ENCODE measurements at regions not wholly inside any gene's neighbourhood (a gene's known extent, or its start where the extent isn't known, plus 50 kb on each side); places are given as distances from the start of the nearest gene placed in this dataset.

- no peak for DNase-seq
- Histone ChIP-seq H3K9me3 (no peaks in the 10 kb centered on the region), H3K27ac (no peak overlapping the region), H3K27me3 (no peaks in the 10 kb centered on the region), H3K4me3 (no peak overlapping the region), H3K36me3 (no peaks in the 10 kb centered on the region), H3K4me1 (peaks cover 0 to 5% of the 10 kb centered on the region in 2 donors)
- TF ChIP-seq POLR2A (IDR thresholded peaks at IDR 0.05) (no peak), CTCF (IDR thresholded peaks at IDR 0.05) (no peak)
- intact Hi-C loops (cut with DNase I; ENCODE audit: low total_unique reads), result no loop called here
These were observed 153.6 kb upstream of the TWIST2 start for GRCh38 chr2:238694136-238694755.

GRCh38 chr2:238694922-238695321 is 153.0 kb upstream of the TWIST2 start:
- H3K9me3 ChIP-seq, result no peaks in the 10 kb centered on the region
- peaks cover 0 to 5% of the 10 kb centered on the region in 2 donors for H3K4me1 ChIP-seq
- H3K4me3 ChIP-seq, result no peak overlapping the region
- no peak for DNase-seq
- TF ChIP-seq CTCF (IDR thresholded peaks at IDR 0.05) (no peak), POLR2A (IDR thresholded peaks at IDR 0.05) (no peak)
- intact Hi-C loops (cut with DNase I; ENCODE audit: low total_unique reads), result no loop called here
- H3K36me3 ChIP-seq, result no peaks in the 10 kb centered on the region
- peak overlapping the region; percentile 54 to 57 for H3K27ac ChIP-seq
- H3K27me3 ChIP-seq, result no peaks in the 10 kb centered on the region

GRCh38 chr2:238695538-238695937 is 152.3 kb upstream of the TWIST2 start:
- Histone ChIP-seq H3K36me3 (no peaks in the 10 kb centered on the region), H3K4me1 (peaks cover 0 to 5% of the 10 kb centered on the region in 2 donors), H3K27me3 (no peaks in the 10 kb centered on the region), H3K4me3 (no peak overlapping the region), H3K27ac (peak overlapping the region; percentile 54 to 57), H3K9me3 (no peaks in the 10 kb centered on the region)
- intact Hi-C loops (cut with DNase I; ENCODE audit: low total_unique reads), result no loop called here
- no peak for TF ChIP-seq POLR2A (IDR thresholded peaks at IDR 0.05)
- TF ChIP-seq CTCF (IDR thresholded peaks at IDR 0.05), result no peak
- DNase-seq, result peak; percentile 48 to 56

GRCh38 chr2:238696331-238696730 is 151.6 kb upstream of the TWIST2 start:
- no peak for DNase-seq
- H3K9me3 ChIP-seq, result no peaks in the 10 kb centered on the region
- H3K4me3 ChIP-seq, result no peak overlapping the region
- H3K27ac ChIP-seq, result peak overlapping the region; percentile 54 to 57
- TF ChIP-seq CTCF (IDR thresholded peaks at IDR 0.05) (no peak), POLR2A (IDR thresholded peaks at IDR 0.05) (no peak)
- no peaks in the 10 kb centered on the region for H3K36me3 ChIP-seq
- H3K27me3 ChIP-seq, result no peaks in the 10 kb centered on the region
- intact Hi-C loops (cut with DNase I; ENCODE audit: low total_unique reads), result no loop called here
- H3K4me1 ChIP-seq, result peaks cover 0 to 5% of the 10 kb centered on the region in 2 donors

- Histone ChIP-seq H3K27ac (no peak overlapping the region), H3K9me3 (no peaks in the 10 kb centered on the region), H3K36me3 (no peaks in the 10 kb centered on the region), H3K27me3 (no peaks in the 10 kb centered on the region), H3K4me1 (peaks cover 0 to 5% of the 10 kb centered on the region in 2 donors), H3K4me3 (no peak overlapping the region)
- intact Hi-C loops (cut with DNase I; ENCODE audit: low total_unique reads), result no loop called here
- DNase-seq, result no peak
- TF ChIP-seq CTCF (IDR thresholded peaks at IDR 0.05), result no peak
- TF ChIP-seq POLR2A (IDR thresholded peaks at IDR 0.05), result no peak
These were observed 151.1 kb upstream of the TWIST2 start for GRCh38 chr2:238696786-238697185.

Measured in uterus (tissue), 3 donors.